ENCODE measurements at regions not wholly inside any gene's neighbourhood (a gene's known extent, or its start where the extent isn't known, plus 50 kb on each side); places are given as distances from the start of the nearest gene placed in this dataset.

DNA sequence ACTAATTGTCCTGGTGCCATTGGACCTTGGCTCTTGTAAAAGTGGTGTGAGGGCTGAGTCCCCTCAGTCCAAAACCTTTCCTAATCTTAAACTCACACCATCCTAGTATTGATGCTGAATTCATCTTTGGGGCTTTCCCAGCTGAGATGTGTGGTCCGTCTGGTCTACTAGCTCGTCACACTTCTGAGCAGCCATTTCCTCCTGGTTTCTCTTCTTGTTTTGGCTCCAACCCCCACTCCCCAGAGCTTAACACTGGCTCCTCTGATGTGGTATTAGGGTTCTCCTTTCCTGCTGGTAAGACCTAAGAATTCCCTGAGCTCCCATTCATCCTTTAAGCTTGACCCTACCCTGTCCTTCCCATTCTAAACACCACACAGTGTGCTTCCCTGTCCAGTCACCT, 900.6 kb downstream of the VRK1 start:
- Mint-ChIP-seq H3K27ac (peak overlapping the region; percentile 85), H3K4me1 (ENCODE audit: low read depth) (peaks cover 55% of the 10 kb centered on the region), H3K36me3 (ENCODE audit: low read depth) (peaks cover 15% of the 10 kb centered on the region), H3K9me3 (peaks cover 24% of the 10 kb centered on the region), H3K27me3 (ENCODE audit: insufficient read depth) (peaks cover 2% of the 10 kb centered on the region), H3K4me3 (peak overlapping the region; percentile 66)
- DNase-seq (ENCODE audit: low spot score), result peak; percentile 55
- intact Hi-C loops (cut with micrococcal nuclease), result loop anchor here (2.0 to 5.0 kb wide), 2 partner anchors 59 to 75 kb away; no protein-coding TSS in a partner anchor

DNA sequence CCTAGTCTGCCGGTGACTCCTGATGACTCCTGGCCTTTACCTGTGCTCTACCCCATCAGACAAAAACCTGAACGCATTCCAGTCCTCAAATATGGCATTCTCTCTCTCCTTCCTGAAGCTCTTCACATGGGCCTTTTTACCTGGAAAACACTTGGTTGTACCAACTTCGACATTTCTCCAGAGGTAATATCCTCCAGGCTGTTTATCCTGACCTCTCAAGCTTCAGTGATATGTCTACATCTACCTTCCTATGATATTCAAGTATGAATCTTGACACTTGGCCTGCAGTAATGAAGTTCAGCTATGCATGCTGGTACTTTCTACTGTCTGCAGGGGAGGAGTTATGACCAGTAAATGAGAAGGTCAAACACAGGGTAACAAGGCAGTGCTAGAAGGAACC, 901.8 kb downstream of the VRK1 start:
- Mint-ChIP-seq H3K4me3 (no peak overlapping the region), H3K27me3 (ENCODE audit: insufficient read depth) (no peaks in the 10 kb centered on the region), H3K27ac (no peak overlapping the region), H3K9me3 (peaks cover 29% of the 10 kb centered on the region), H3K36me3 (ENCODE audit: low read depth) (peaks cover 18% of the 10 kb centered on the region), H3K4me1 (ENCODE audit: low read depth) (peaks cover 68% of the 10 kb centered on the region)
- intact Hi-C loops (cut with micrococcal nuclease), result loop anchor here (5.0 kb wide), 1 partner anchor 77 kb away; no protein-coding TSS in a partner anchor
- no peak for DNase-seq (ENCODE audit: low spot score)

GRCh38 chr14:97703006-97703760, 906.0 kb downstream of the VRK1 start:
- no peaks in the 10 kb centered on the region for H3K27me3 Mint-ChIP-seq (ENCODE audit: insufficient read depth)
- peak overlapping the region; percentile 35 for H3K4me3 Mint-ChIP-seq
- H3K4me1 Mint-ChIP-seq (ENCODE audit: low read depth), result peaks cover 78% of the 10 kb centered on the region
- H3K27ac Mint-ChIP-seq, result peak overlapping the region; percentile 81
- H3K36me3 Mint-ChIP-seq (ENCODE audit: low read depth), result peaks cover 14% of the 10 kb centered on the region
- peaks cover 15% of the 10 kb centered on the region for H3K9me3 Mint-ChIP-seq
- intact Hi-C loops (cut with micrococcal nuclease), result loop anchor here (5.0 to 10.0 kb wide), 3 partner anchors 272 to 474 kb away; no protein-coding TSS in a partner anchor
- DNase-seq (ENCODE audit: low spot score), result peak; percentile 38

DNA sequence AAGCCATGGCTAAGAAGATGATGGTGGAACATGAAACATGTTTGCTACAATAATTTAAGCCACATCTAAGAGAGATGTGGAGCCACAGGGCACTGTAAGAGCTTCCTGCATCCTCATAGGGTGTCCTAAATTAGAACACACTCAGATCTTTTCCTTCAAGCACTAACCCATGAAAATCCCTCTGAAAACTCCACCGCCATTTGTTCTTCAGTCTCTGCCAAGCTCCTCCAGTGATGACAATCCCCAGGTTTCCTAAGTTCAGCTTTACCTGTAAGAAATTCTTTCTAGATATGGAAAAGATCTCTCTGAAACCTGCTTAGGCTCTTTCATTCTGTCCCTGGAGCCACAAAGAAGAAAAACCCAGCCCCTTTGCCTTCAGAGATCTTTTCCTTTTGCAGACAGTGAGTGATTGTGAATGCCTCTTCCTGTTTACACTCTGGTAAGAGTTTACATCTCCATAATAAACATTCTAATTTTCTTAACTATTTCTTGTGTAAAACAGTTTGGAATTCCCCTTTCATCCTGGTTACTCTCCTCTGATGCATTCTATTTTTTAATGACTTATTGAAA, 907.2 kb downstream of the VRK1 start:
- H3K4me1 Mint-ChIP-seq (ENCODE audit: low read depth), result peaks cover 78% of the 10 kb centered on the region
- peak overlapping the region; percentile 35 for H3K4me3 Mint-ChIP-seq
- H3K9me3 Mint-ChIP-seq, result peaks cover 7% of the 10 kb centered on the region
- intact Hi-C loops (cut with micrococcal nuclease), result loop anchor here (5.0 to 10.0 kb wide), 3 partner anchors 270 to 473 kb away; no protein-coding TSS in a partner anchor
- no peaks in the 10 kb centered on the region for H3K27me3 Mint-ChIP-seq (ENCODE audit: insufficient read depth)
- peak overlapping the region; percentile 81 for H3K27ac Mint-ChIP-seq
- H3K36me3 Mint-ChIP-seq (ENCODE audit: low read depth), result peaks cover 12% of the 10 kb centered on the region
- DNase-seq (ENCODE audit: low spot score), result no peak

DNA sequence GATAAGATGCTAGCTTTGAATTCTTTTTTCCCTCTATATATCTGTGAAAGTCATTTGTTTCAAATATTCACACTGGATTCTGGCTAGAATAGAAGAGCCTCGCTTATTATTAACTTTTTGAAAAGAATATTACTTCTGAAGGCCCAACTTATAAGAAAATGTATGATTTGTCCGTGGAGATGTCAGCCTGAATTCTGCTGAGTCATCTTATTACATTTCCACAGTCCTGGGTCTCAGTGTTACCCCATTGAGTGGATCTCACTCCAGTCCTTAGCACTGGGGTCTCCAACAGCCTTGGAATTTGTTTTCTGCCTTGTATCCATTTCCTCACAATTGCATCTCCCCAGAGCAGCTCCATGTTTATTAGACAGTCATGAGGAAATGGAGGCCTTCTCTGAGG, 907.9 kb downstream of the VRK1 start:
- Mint-ChIP-seq H3K4me3 (peak overlapping the region; percentile 35), H3K27ac (peak overlapping the region; percentile 81), H3K9me3 (peaks cover 5% of the 10 kb centered on the region), H3K36me3 (ENCODE audit: low read depth) (peaks cover 12% of the 10 kb centered on the region), H3K4me1 (ENCODE audit: low read depth) (peaks cover 82% of the 10 kb centered on the region), H3K27me3 (ENCODE audit: insufficient read depth) (no peaks in the 10 kb centered on the region)
- intact Hi-C loops (cut with micrococcal nuclease), result loop anchor here (5.0 to 10.0 kb wide), 4 partner anchors 82 to 1567 kb away; partner anchors contain the start of gene BCL11B
- DNase-seq (ENCODE audit: low spot score), result no peak

- peak; percentile 22 for DNase-seq (ENCODE audit: low spot score)
- Mint-ChIP-seq H3K4me3 (no peak overlapping the region), H3K36me3 (ENCODE audit: low read depth) (peaks cover 12% of the 10 kb centered on the region), H3K9me3 (peaks cover 5% of the 10 kb centered on the region), H3K27me3 (ENCODE audit: insufficient read depth) (no peaks in the 10 kb centered on the region), H3K27ac (peak overlapping the region; percentile 86), H3K4me1 (ENCODE audit: low read depth) (peaks cover 82% of the 10 kb centered on the region)
- intact Hi-C loops (cut with micrococcal nuclease), result loop anchor here (2.0 to 10.0 kb wide), 6 partner anchors 81 to 1566 kb away; partner anchors contain the start of gene BCL11B
Measured at GRCh38 chr14:97705976-97706375, 908.8 kb downstream of the VRK1 start.

GRCh38 chr14:97706819-97707218, 909.6 kb downstream of the VRK1 start:
- H3K27ac Mint-ChIP-seq, result peak overlapping the region; percentile 86
- peak overlapping the region; percentile 71 for H3K4me3 Mint-ChIP-seq
- peaks cover 12% of the 10 kb centered on the region for H3K36me3 Mint-ChIP-seq (ENCODE audit: low read depth)
- peaks cover 76% of the 10 kb centered on the region for H3K4me1 Mint-ChIP-seq (ENCODE audit: low read depth)
- no peak for DNase-seq (ENCODE audit: low spot score)
- H3K27me3 Mint-ChIP-seq (ENCODE audit: insufficient read depth), result no peaks in the 10 kb centered on the region
- intact Hi-C loops (cut with micrococcal nuclease), result loop anchor here (2.0 to 10.0 kb wide), 6 partner anchors 80 to 1565 kb away; partner anchors contain the start of gene BCL11B
- peaks cover 5% of the 10 kb centered on the region for H3K9me3 Mint-ChIP-seq

DNA sequence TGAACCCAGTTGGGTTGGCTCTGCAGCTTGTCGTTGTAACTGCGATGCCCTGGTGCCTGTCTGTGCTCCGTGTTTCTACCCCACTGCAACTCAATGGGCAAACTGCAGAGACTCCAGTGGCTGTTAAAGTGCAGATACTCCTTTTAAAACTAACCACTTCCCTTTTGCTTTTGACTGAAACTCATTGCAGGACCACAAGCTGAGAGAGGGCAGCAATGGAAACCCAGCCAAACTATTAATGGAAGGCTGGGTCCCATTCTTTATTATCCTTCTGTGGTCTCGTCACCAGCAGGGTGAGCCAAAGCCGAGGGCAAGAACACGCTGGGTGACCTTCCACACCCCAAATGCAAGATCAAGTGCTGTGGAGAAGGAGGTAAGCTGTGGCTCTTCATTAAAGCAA, 910.4 kb downstream of the VRK1 start:
- intact Hi-C loops (cut with micrococcal nuclease), result loop anchor here (2.0 to 10.0 kb wide), 6 partner anchors 80 to 1565 kb away; partner anchors contain the start of gene BCL11B
- Mint-ChIP-seq H3K36me3 (ENCODE audit: low read depth) (peaks cover 12% of the 10 kb centered on the region), H3K27ac (no peak overlapping the region), H3K4me3 (peak overlapping the region; percentile 9), H3K27me3 (ENCODE audit: insufficient read depth) (no peaks in the 10 kb centered on the region), H3K4me1 (ENCODE audit: low read depth) (peaks cover 79% of the 10 kb centered on the region), H3K9me3 (peaks cover 5% of the 10 kb centered on the region)
- no peak for DNase-seq (ENCODE audit: low spot score)

- Mint-ChIP-seq H3K4me1 (ENCODE audit: low read depth) (peaks cover 69% of the 10 kb centered on the region), H3K4me3 (no peak overlapping the region), H3K36me3 (ENCODE audit: low read depth) (peaks cover 8% of the 10 kb centered on the region), H3K27ac (no peak overlapping the region), H3K9me3 (no peaks in the 10 kb centered on the region), H3K27me3 (ENCODE audit: insufficient read depth) (no peaks in the 10 kb centered on the region)
- DNase-seq (ENCODE audit: low spot score), result no peak
- intact Hi-C loops (cut with micrococcal nuclease), result loop anchor here (5.0 to 10.0 kb wide), 4 partner anchors 78 to 1563 kb away; partner anchors contain the start of gene BCL11B
Measured at GRCh38 chr14:97709552-97709951, 912.4 kb downstream of the VRK1 start.

DNA sequence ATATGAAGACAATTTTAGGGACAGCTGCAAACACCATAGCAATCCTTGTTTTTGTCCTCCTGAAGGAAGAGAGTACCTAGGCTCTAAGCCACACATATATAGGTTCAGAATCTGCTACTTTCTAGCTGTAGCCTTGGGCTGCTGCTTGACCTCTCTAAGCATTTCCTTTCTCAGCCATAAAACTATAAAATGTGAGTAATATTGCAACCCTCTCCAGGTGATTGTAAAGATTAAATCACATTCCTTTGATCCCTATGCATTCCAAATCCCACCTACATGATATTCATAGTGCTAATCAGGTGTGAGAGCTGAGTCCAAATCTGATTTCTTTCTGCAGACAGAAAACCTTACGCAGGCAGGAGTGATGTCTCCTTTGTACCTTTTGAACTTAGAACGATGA, 913.5 kb downstream of the VRK1 start:
- no peaks in the 10 kb centered on the region for H3K27me3 Mint-ChIP-seq (ENCODE audit: insufficient read depth)
- no peaks in the 10 kb centered on the region for H3K9me3 Mint-ChIP-seq
- intact Hi-C loops (cut with micrococcal nuclease), result no loop called here
- H3K27ac Mint-ChIP-seq, result no peak overlapping the region
- DNase-seq (ENCODE audit: low spot score), result no peak
- H3K36me3 Mint-ChIP-seq (ENCODE audit: low read depth), result peaks cover 5% of the 10 kb centered on the region
- no peak overlapping the region for H3K4me3 Mint-ChIP-seq
- H3K4me1 Mint-ChIP-seq (ENCODE audit: low read depth), result peaks cover 57% of the 10 kb centered on the region

DNA sequence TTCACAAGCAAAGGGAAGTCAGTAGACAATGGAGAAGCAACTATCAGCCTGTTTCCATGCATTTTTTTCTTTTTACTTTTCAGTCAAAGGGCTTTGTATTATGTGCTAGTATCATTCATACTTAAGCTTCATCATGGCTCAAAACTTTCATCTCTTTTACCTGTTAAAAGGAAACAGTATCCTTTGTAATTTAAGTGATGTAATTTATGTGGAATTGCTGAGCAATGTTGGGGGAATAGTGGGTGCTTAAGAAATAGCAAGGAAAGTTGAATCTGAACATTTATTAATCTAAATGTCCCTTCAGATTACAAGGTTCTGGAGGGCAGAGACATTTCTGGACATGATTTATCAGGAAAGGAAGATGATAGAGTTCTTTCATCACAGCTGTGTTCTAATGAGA, 915.3 kb downstream of the VRK1 start:
- H3K4me1 Mint-ChIP-seq (ENCODE audit: low read depth), result peaks cover 39% of the 10 kb centered on the region
- intact Hi-C loops (cut with micrococcal nuclease), result no loop called here
- no peak overlapping the region for H3K27ac Mint-ChIP-seq
- H3K36me3 Mint-ChIP-seq (ENCODE audit: low read depth), result peaks cover 3% of the 10 kb centered on the region
- no peaks in the 10 kb centered on the region for H3K9me3 Mint-ChIP-seq
- H3K4me3 Mint-ChIP-seq, result no peak overlapping the region
- no peaks in the 10 kb centered on the region for H3K27me3 Mint-ChIP-seq (ENCODE audit: insufficient read depth)
- no peak for DNase-seq (ENCODE audit: low spot score)

GRCh38 chr14:97713023-97713422, 915.8 kb downstream of the VRK1 start:
- Mint-ChIP-seq H3K9me3 (no peaks in the 10 kb centered on the region), H3K27me3 (ENCODE audit: insufficient read depth) (no peaks in the 10 kb centered on the region), H3K4me1 (ENCODE audit: low read depth) (peaks cover 34% of the 10 kb centered on the region), H3K4me3 (no peak overlapping the region), H3K27ac (no peak overlapping the region), H3K36me3 (ENCODE audit: low read depth) (peaks cover 3% of the 10 kb centered on the region)
- intact Hi-C loops (cut with micrococcal nuclease), result no loop called here
- DNase-seq (ENCODE audit: low spot score), result no peak

GRCh38 chr14:97718886-97719442, 921.8 kb downstream of the VRK1 start:
- Mint-ChIP-seq H3K36me3 (ENCODE audit: low read depth) (no peaks in the 10 kb centered on the region), H3K9me3 (no peaks in the 10 kb centered on the region), H3K27ac (no peak overlapping the region), H3K4me3 (no peak overlapping the region), H3K4me1 (ENCODE audit: low read depth) (peaks cover 36% of the 10 kb centered on the region), H3K27me3 (ENCODE audit: insufficient read depth) (no peaks in the 10 kb centered on the region)
- DNase-seq (ENCODE audit: low spot score), result no peak
- intact Hi-C loops (cut with micrococcal nuclease), result no loop called here
